ENCODE measurements at regions not wholly inside any gene's neighbourhood (a gene's known extent, or its start where the extent isn't known, plus 50 kb on each side); places are given as distances from the start of the nearest gene placed in this dataset.

GRCh38 chr2:128498086-128498485 lies 179.4 kb upstream of the HS6ST1 start:
- TF ChIP-seq, protein P1, sequence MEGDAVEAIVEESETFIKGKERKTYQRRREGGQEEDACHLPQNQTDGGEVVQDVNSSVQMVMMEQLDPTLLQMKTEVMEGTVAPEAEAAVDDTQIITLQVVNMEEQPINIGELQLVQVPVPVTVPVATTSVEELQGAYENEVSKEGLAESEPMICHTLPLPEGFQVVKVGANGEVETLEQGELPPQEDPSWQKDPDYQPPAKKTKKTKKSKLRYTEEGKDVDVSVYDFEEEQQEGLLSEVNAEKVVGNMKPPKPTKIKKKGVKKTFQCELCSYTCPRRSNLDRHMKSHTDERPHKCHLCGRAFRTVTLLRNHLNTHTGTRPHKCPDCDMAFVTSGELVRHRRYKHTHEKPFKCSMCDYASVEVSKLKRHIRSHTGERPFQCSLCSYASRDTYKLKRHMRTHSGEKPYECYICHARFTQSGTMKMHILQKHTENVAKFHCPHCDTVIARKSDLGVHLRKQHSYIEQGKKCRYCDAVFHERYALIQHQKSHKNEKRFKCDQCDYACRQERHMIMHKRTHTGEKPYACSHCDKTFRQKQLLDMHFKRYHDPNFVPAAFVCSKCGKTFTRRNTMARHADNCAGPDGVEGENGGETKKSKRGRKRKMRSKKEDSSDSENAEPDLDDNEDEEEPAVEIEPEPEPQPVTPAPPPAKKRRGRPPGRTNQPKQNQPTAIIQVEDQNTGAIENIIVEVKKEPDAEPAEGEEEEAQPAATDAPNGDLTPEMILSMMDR (IDR thresholded peaks at IDR 0.05 in 4 of 5, conservative IDR thresholded peaks at IDR 0.05 in 1 of 5) = no peak
- TF ChIP-seq POLR2A (IDR thresholded peaks at IDR 0.05) = no peak
